ENCODE measurements at regions not wholly inside any gene's neighbourhood (a gene's known extent, or its start where the extent isn't known, plus 50 kb on each side); places are given as distances from the start of the nearest gene placed in this dataset.

- Mint-ChIP-seq H3K9me3 (peaks cover 5% of the 10 kb centered on the region), H3K27ac (no peak overlapping the region), H3K4me3 (no peak overlapping the region), H3K36me3 (ENCODE audit: low read depth) (no peaks in the 10 kb centered on the region), H3K27me3 (no peaks in the 10 kb centered on the region), H3K4me1 (no peaks in the 10 kb centered on the region)
- no peak for ATAC-seq (replicated peaks)
Measured at GRCh38 chr13:56986121-56986520, 154.6 kb upstream of the PRR20A start.

DNA sequence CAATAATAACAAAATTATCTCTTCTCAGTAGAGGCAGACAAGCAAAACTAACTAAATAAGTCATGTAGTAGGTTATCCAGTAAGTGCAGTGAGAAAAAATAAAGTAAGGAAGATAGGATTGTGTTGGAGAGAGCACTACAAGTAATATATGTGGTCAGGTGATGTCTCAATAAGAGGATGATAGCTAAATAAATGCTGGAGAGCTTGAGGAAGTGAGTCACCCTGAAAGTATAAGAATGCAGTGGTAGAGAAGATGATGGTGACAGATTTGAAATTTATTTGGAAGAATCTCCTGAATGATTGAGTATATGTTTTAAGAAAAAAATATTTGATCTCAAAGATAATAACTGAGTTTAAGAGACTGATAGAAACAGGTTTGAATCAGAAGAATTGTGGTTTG lies 152.2 kb upstream of the PRR20A start:
- no peaks in the 10 kb centered on the region for H3K27me3 Mint-ChIP-seq
- H3K36me3 Mint-ChIP-seq (ENCODE audit: low read depth) = no peaks in the 10 kb centered on the region
- no peak overlapping the region for H3K4me3 Mint-ChIP-seq
- no peak for ATAC-seq (replicated peaks)
- H3K9me3 Mint-ChIP-seq = peaks cover 5% of the 10 kb centered on the region
- H3K4me1 Mint-ChIP-seq = no peaks in the 10 kb centered on the region
- no peak overlapping the region for H3K27ac Mint-ChIP-seq

DNA sequence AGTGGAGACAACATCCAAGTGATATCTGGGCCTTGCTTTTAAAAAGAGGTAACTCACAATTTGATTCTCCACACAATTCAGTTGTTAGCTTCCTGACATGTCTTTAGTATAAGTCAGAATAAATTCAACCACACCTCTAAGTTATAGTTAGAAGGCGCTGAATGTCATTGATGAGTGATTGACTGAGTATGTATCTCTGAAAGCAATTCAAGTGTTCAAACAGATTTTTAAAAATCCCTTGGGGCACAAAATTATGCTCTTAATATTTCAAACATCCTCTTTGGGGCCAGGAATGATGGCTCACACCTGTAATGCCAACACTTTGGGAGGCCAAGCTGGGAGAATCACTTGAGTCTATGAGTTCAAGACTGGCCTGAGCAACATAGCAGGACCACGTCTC lies 137.0 kb upstream of the PRR20A start:
- Mint-ChIP-seq H3K36me3 (ENCODE audit: low read depth) (no peaks in the 10 kb centered on the region), H3K27me3 (no peaks in the 10 kb centered on the region), H3K27ac (no peak overlapping the region), H3K4me1 (no peaks in the 10 kb centered on the region), H3K9me3 (peaks cover 4% of the 10 kb centered on the region), H3K4me3 (no peak overlapping the region)
- ATAC-seq (replicated peaks) = no peak

DNA sequence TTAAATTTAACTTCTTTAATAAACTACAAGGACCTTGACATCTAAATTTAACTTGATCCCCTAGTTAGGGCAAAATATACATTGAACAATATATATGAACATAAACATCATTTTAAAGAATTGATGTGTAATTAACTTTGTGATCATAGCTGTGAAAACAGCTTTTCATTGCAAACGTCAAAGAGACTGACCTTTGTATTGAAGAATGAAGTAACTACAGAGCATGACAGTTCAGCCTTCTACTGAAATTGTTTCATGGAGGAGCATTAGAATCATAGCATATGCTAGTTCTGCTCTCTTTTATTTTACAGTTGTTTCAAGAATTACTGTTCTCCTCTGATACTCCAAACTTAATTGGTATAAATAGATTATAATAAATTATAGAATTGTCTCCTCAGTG lies 123.4 kb upstream of the PRR20A start:
- no peak overlapping the region for H3K27ac Mint-ChIP-seq
- H3K4me3 Mint-ChIP-seq = no peak overlapping the region
- no peaks in the 10 kb centered on the region for H3K27me3 Mint-ChIP-seq
- no peaks in the 10 kb centered on the region for H3K36me3 Mint-ChIP-seq (ENCODE audit: low read depth)
- ATAC-seq (replicated peaks) = no peak
- no peaks in the 10 kb centered on the region for H3K4me1 Mint-ChIP-seq
- H3K9me3 Mint-ChIP-seq = peaks cover 16% of the 10 kb centered on the region

DNA sequence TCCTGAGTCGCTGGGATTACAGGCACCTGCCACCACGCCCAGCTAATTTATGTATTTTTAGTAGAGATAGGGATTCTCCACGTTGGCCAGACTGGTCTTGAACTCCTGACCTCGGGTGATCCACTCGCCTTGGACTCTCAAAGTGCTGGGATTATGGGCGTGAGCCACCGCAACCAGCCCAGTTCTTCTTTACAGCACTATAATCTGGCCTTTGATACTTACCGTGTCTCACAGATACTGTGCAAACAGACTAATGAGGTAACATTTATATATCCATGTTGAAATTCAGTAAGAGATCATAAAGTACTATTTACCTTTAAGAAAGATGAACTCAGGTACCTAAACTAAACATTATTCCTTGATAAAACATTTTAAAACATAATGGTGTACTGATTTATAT lies 121.8 kb upstream of the PRR20A start:
- Mint-ChIP-seq H3K4me3 (no peak overlapping the region), H3K4me1 (no peaks in the 10 kb centered on the region), H3K36me3 (ENCODE audit: low read depth) (no peaks in the 10 kb centered on the region), H3K9me3 (peaks cover 20% of the 10 kb centered on the region), H3K27ac (no peak overlapping the region), H3K27me3 (no peaks in the 10 kb centered on the region)
- ATAC-seq (replicated peaks) = no peak

DNA sequence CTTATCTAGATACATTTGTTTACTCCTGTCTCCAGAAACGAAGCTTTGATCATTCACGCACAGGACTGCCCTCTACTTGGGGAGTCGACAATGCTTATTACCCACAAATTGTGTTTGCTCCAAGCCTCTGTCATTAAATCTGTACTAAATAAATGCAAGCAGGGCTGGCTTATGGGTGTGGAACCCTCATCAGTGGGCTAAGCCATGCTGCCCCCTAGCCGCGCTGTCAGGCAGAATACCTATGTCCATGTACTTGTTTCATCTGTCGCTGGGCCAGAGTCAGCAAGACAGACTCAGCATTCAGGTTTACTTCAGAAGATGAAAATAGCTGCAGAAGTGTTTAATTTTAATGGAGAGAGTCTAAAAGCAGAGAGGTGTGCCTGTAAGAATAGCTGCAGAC lies 110.0 kb upstream of the PRR20A start:
- no peak overlapping the region for H3K4me3 Mint-ChIP-seq
- ATAC-seq (replicated peaks) = no peak
- no peaks in the 10 kb centered on the region for H3K4me1 Mint-ChIP-seq
- no peak overlapping the region for H3K27ac Mint-ChIP-seq
- H3K9me3 Mint-ChIP-seq = peaks cover 18% of the 10 kb centered on the region
- H3K36me3 Mint-ChIP-seq (ENCODE audit: low read depth) = no peaks in the 10 kb centered on the region
- no peaks in the 10 kb centered on the region for H3K27me3 Mint-ChIP-seq

DNA sequence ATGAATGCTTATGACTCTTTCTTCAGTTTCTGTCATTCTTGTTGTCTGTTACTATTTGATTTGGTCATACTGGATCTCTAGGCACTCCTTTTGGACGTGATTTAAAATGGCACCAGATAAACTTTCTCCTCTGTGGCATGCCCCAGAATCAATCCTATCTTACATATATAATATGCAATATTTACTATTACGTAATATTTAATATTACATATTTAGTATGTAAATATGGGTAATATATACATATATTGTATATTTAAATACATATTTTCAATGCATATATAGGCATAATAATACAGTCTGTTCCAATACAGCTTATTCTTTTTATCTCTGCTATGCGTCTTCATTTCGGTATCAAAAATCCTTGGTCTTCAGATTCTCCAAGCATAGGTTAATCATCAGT lies 104.4 kb upstream of the PRR20A start:
- peaks cover 4% of the 10 kb centered on the region for H3K9me3 Mint-ChIP-seq
- H3K4me3 Mint-ChIP-seq = no peak overlapping the region
- H3K27me3 Mint-ChIP-seq = no peaks in the 10 kb centered on the region
- H3K27ac Mint-ChIP-seq = no peak overlapping the region
- H3K4me1 Mint-ChIP-seq = no peaks in the 10 kb centered on the region
- no peak for ATAC-seq (replicated peaks)
- H3K36me3 Mint-ChIP-seq (ENCODE audit: low read depth) = no peaks in the 10 kb centered on the region

DNA sequence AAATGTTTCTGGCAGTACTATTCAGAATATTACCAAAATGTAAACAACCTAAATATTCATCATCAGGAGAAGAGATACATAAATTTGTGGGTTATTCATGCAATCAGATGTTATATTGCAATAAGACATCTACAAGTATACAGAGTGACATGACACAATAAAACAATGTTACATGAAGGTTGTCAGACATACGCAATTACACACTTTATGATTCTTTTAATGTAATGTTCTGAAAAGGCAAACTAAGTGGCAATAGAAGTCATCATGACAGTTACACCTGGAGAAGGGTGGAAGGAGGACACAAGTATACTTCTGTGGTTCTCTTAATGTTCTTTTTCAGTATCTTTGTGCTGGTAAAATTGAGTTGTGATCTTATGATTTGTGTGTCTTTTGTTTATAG lies 95.8 kb upstream of the PRR20A start:
- H3K4me3 Mint-ChIP-seq = no peak overlapping the region
- no peak for ATAC-seq (replicated peaks)
- H3K36me3 Mint-ChIP-seq (ENCODE audit: low read depth) = no peaks in the 10 kb centered on the region
- H3K4me1 Mint-ChIP-seq = no peaks in the 10 kb centered on the region
- H3K27ac Mint-ChIP-seq = no peak overlapping the region
- H3K27me3 Mint-ChIP-seq = no peaks in the 10 kb centered on the region
- peaks cover 28% of the 10 kb centered on the region for H3K9me3 Mint-ChIP-seq

GRCh38 chr13:57045826-57046546 lies 94.7 kb upstream of the PRR20A start:
- H3K4me1 Mint-ChIP-seq = no peaks in the 10 kb centered on the region
- H3K9me3 Mint-ChIP-seq = peaks cover 35% of the 10 kb centered on the region
- ATAC-seq (replicated peaks) = no peak

DNA sequence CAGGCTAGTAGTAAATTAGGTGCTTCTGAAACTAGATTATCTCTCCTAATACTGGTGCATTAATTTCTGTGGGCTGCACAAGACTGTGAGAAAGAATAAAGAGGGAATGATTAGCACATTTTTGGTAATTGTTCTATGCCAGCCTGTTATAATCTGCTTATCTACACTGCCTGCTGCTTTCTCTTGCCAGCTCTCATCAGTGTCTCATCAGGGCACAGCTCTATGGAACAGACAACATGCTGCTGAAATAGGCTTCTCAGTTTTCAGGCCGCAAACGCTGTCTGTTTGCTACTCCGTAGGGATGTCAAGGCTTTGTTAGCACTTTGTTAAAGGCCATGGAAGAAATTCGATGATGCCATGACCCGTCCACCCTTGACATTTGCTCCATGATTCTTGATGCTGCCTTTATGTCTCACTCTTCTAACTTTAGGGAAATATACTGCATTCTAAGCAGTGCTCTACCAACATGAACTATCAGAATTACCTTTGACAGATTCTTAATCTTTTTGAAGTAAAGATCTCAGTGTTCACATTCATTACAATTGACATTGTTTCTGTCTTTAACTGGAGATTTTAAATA lies 84.0 kb upstream of the PRR20A start:
- Mint-ChIP-seq H3K36me3 (ENCODE audit: low read depth) (no peaks in the 10 kb centered on the region), H3K4me3 (no peak overlapping the region)
- ATAC-seq (replicated peaks) = no peak

More at GRCh38 chr13:57045826-57046546, 94.7 kb upstream of the PRR20A start:
- H3K36me3 Mint-ChIP-seq (ENCODE audit: low read depth) = no peaks in the 10 kb centered on the region
- H3K27ac Mint-ChIP-seq = no peak overlapping the region
- no peaks in the 10 kb centered on the region for H3K27me3 Mint-ChIP-seq
- H3K4me3 Mint-ChIP-seq = no peak overlapping the region

DNA sequence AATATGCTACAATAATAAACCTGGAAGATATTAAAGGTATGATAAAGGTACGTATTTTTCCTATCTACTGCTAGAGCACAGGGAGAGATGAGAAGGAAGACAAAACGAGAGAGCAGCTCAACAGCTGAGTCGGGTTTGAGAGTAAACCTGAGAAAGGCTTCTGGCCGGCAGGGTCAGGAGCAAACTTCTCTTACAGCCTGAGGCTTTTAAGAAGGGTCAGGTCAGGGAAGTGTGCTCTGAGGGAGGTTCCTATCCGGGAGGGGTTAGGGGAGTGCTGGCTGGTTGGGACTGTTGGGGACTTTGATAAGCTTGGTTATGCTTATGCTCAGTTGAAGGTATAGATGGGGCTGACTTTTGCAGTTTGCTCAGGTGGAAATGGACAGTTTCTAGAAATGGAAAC lies 77.7 kb upstream of the PRR20A start:
- no peak overlapping the region for H3K27ac Mint-ChIP-seq
- no peak for ATAC-seq (replicated peaks)
- no peaks in the 10 kb centered on the region for H3K36me3 Mint-ChIP-seq (ENCODE audit: low read depth)
- H3K4me1 Mint-ChIP-seq = no peaks in the 10 kb centered on the region
- H3K27me3 Mint-ChIP-seq = no peaks in the 10 kb centered on the region
- peaks cover 12% of the 10 kb centered on the region for H3K9me3 Mint-ChIP-seq
- H3K4me3 Mint-ChIP-seq = no peak overlapping the region

More for the DNA sequence above, 84.0 kb upstream of the PRR20A start:
- H3K27me3 Mint-ChIP-seq = no peaks in the 10 kb centered on the region
- no peak overlapping the region for H3K27ac Mint-ChIP-seq
- peaks cover 19% of the 10 kb centered on the region for H3K9me3 Mint-ChIP-seq
- H3K4me1 Mint-ChIP-seq = no peaks in the 10 kb centered on the region

DNA sequence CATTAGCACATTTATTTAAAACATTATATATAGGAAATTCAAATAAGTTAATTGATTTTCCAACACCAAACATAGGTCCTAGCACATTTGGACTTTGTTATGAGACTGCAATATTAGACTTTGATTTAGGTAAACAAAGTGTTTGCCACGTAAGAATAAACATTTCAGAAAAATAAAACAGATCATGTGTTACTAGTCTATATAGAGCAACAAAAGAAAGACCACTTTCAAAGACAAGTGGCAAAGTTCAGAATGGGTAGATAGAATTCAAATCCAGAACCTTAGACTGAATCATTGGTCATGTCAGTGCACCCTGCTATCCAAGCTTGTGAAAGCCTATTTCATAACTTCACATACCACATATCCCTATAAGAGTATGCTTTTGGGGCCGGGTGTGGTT lies 66.7 kb upstream of the PRR20A start:
- H3K4me3 Mint-ChIP-seq = no peak overlapping the region
- no peaks in the 10 kb centered on the region for H3K36me3 Mint-ChIP-seq (ENCODE audit: low read depth)
- H3K27ac Mint-ChIP-seq = no peak overlapping the region

DNA sequence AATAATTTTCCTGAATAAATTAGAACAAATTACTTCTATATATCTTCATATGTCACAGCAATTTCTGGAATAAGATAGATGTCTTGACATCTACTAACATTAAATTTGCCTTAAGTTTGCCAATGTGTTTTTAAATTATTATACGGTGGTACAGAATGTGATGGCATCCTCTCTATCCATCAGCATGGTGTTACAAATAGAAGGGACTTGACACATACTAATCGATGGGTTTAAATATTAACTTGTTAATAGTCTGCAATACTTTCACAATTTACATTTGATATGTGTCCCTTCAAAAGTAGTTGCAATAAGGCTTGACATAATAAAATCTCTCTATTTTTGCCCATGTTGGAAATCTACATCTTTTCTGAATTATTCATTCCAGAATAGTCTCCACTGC lies 65.1 kb upstream of the PRR20A start:
- no peak for ATAC-seq (replicated peaks)
- no peaks in the 10 kb centered on the region for H3K27me3 Mint-ChIP-seq
- H3K4me3 Mint-ChIP-seq = no peak overlapping the region
- H3K27ac Mint-ChIP-seq = no peak overlapping the region
- H3K4me1 Mint-ChIP-seq = no peaks in the 10 kb centered on the region
- peaks cover 3% of the 10 kb centered on the region for H3K9me3 Mint-ChIP-seq
- H3K36me3 Mint-ChIP-seq (ENCODE audit: low read depth) = no peaks in the 10 kb centered on the region

More for the DNA sequence above, 66.7 kb upstream of the PRR20A start:
- no peak for ATAC-seq (replicated peaks)
- H3K27me3 Mint-ChIP-seq = no peaks in the 10 kb centered on the region
- H3K9me3 Mint-ChIP-seq = no peaks in the 10 kb centered on the region
- H3K4me1 Mint-ChIP-seq = no peaks in the 10 kb centered on the region

GRCh38 chr13:57087006-57087405 lies 53.7 kb upstream of the PRR20A start:
- H3K36me3 Mint-ChIP-seq (ENCODE audit: low read depth) = no peaks in the 10 kb centered on the region
- H3K27me3 Mint-ChIP-seq = no peaks in the 10 kb centered on the region
- H3K9me3 Mint-ChIP-seq = peaks cover 9% of the 10 kb centered on the region
- H3K4me1 Mint-ChIP-seq = no peaks in the 10 kb centered on the region
- H3K27ac Mint-ChIP-seq = no peak overlapping the region
- H3K4me3 Mint-ChIP-seq = no peak overlapping the region
- no peak for ATAC-seq (replicated peaks)

All from activated T-helper 17 cell treated with anti-CD3 and anti-CD28 coated beads, Interleukin-2, amount 50 U/mL, for 72 hours (primary cell).